ENCODE measurements at regions not wholly inside any gene's neighbourhood (a gene's known extent, or its start where the extent isn't known, plus 50 kb on each side); places are given as distances from the start of the nearest gene placed in this dataset.

- no peak overlapping the region for H3K9ac ChIP-seq
- H3K4me2 ChIP-seq = no peak overlapping the region
- no peaks in the 10 kb centered on the region for H3K4me1 ChIP-seq
- no peaks in the 10 kb centered on the region for H3K9me3 ChIP-seq (replicated peaks in 1 of 11)
- no peak overlapping the region for H3K27ac ChIP-seq
- no peaks in the 10 kb centered on the region for H3K27me3 ChIP-seq
- no peak for TF ChIP-seq Cebpa-rat (IDR thresholded peaks at IDR 0.05)
- no peaks in the 10 kb centered on the region for H3K36me3 ChIP-seq
- no peak overlapping the region for H3K4me3 ChIP-seq
- H4K20me1 ChIP-seq = no peaks in the 10 kb centered on the region
Observed at GRCh38 chr4:28167411-28167810, 1306.8 kb downstream of the STIM2 start.

- TF ChIP-seq Cebpa-rat (IDR thresholded peaks at IDR 0.05) = peak in 2 of 11 experiments; percentile 27 to 31; a peak in 1 of 22 replicates
- Histone ChIP-seq H3K9ac (no peak overlapping the region), H3K9me3 (replicated peaks in 1 of 11) (no peaks in the 10 kb centered on the region), H3K36me3 (no peaks in the 10 kb centered on the region), H3K27me3 (no peaks in the 10 kb centered on the region), H4K20me1 (no peaks in the 10 kb centered on the region), H3K27ac (no peak overlapping the region; a peak in 1 of 22 replicates), H3K4me1 (0 out of 20 replicates have a peak, but pooled peaks cover 0 to 5% (median 0%) of the 10 kb centered on the region in 10 experiments), H3K4me3 (no peak overlapping the region), H3K4me2 (peak overlapping the region in 1 of 11 experiments; percentile 28; a peak in 1 of 22 replicates)
Observed at GRCh38 chr4:28176942-28177341, 1316.3 kb downstream of the STIM2 start.

- Histone ChIP-seq H3K4me3 (no peak overlapping the region), H3K27ac (no peak overlapping the region; a peak in 1 of 22 replicates), H3K9me3 (replicated peaks in 1 of 11) (no peaks in the 10 kb centered on the region)
Observed at GRCh38 chr4:28177641-28178040, 1317.0 kb downstream of the STIM2 start.

GRCh38 chr4:28179126-28179525, 1318.5 kb downstream of the STIM2 start:
- Histone ChIP-seq H3K4me2 (no peak overlapping the region), H3K4me1 (0 out of 20 replicates have a peak, but pooled peaks cover 0 to 5% (median 0%) of the 10 kb centered on the region in 10 experiments)

More at GRCh38 chr4:28177641-28178040, 1317.0 kb downstream of the STIM2 start:
- Histone ChIP-seq H4K20me1 (no peaks in the 10 kb centered on the region), H3K9ac (no peak overlapping the region), H3K4me1 (0 out of 20 replicates have a peak, but pooled peaks cover 0 to 5% (median 0%) of the 10 kb centered on the region in 10 experiments), H3K27me3 (no peaks in the 10 kb centered on the region), H3K4me2 (no peak overlapping the region), H3K36me3 (no peaks in the 10 kb centered on the region)
- TF ChIP-seq Cebpa-rat (IDR thresholded peaks at IDR 0.05) = no peak

GRCh38 chr4:28209371-28209924, 1348.8 kb downstream of the STIM2 start:
- no peak overlapping the region for H3K4me3 ChIP-seq
- no peaks in the 10 kb centered on the region for H3K4me1 ChIP-seq
- no peak overlapping the region for H3K4me2 ChIP-seq
- H3K27me3 ChIP-seq = no peaks in the 10 kb centered on the region
- no peak overlapping the region for H3K27ac ChIP-seq
- H4K20me1 ChIP-seq = no peaks in the 10 kb centered on the region
- H3K9me3 ChIP-seq (replicated peaks in 1 of 11) = peaks cover 12 to 24% (median 18%) of the 10 kb centered on the region in 11 experiments
- H3K9ac ChIP-seq = no peak overlapping the region
- H3K36me3 ChIP-seq = no peaks in the 10 kb centered on the region
- TF ChIP-seq Cebpa-rat (IDR thresholded peaks at IDR 0.05) = no peak

More at GRCh38 chr4:28179126-28179525, 1318.5 kb downstream of the STIM2 start:
- Histone ChIP-seq H4K20me1 (no peaks in the 10 kb centered on the region), H3K4me3 (no peak overlapping the region), H3K27ac (no peak overlapping the region), H3K9me3 (replicated peaks in 1 of 11) (no peaks in the 10 kb centered on the region), H3K36me3 (no peaks in the 10 kb centered on the region), H3K27me3 (no peaks in the 10 kb centered on the region), H3K9ac (no peak overlapping the region)
- no peak for TF ChIP-seq Cebpa-rat (IDR thresholded peaks at IDR 0.05)

- Histone ChIP-seq H3K4me3 (no peak overlapping the region), H3K36me3 (no peaks in the 10 kb centered on the region), H3K9me3 (replicated peaks in 1 of 11) (no peaks in the 10 kb centered on the region; a peak in 1 of 22 replicates), H3K27me3 (no peaks in the 10 kb centered on the region), H3K9ac (no peak overlapping the region), H3K4me1 (no peaks in the 10 kb centered on the region), H3K4me2 (no peak overlapping the region), H4K20me1 (no peaks in the 10 kb centered on the region), H3K27ac (no peak overlapping the region)
- TF ChIP-seq Cebpa-rat (IDR thresholded peaks at IDR 0.05) = no peak
Observed at GRCh38 chr4:28211676-28212470, 1351.2 kb downstream of the STIM2 start.

- no peaks in the 10 kb centered on the region for H4K20me1 ChIP-seq
- H3K9ac ChIP-seq = no peak overlapping the region
- no peaks in the 10 kb centered on the region for H3K4me1 ChIP-seq
- no peaks in the 10 kb centered on the region for H3K9me3 ChIP-seq (replicated peaks in 1 of 11)
- no peak overlapping the region for H3K4me2 ChIP-seq
- no peak overlapping the region for H3K4me3 ChIP-seq
- no peak for TF ChIP-seq Cebpa-rat (IDR thresholded peaks at IDR 0.05)
- no peaks in the 10 kb centered on the region for H3K36me3 ChIP-seq
- no peaks in the 10 kb centered on the region for H3K27me3 ChIP-seq
- H3K27ac ChIP-seq = no peak overlapping the region
Observed at GRCh38 chr4:28221536-28221935, 1360.9 kb downstream of the STIM2 start.

DNA sequence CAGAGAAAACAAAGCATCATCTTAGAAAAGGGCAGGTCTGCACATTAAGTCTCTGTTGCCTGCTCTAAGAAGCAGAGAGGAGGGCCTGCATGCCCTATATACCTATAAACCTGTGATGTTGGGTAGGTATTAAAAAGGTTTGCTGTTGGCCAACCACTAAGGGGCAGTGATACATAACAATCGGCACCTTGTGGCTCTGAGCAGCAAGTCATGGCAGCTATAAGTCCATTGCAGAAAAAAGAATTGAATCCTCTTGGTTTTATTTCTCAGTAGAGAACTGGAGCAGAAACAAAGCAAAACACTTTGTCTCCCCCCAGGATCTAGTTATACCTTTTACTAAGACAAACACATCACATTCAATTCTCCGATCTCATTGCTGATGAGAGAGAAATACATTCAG, 1364.4 kb downstream of the STIM2 start:
- no peaks in the 10 kb centered on the region for H3K36me3 ChIP-seq
- no peak overlapping the region for H3K27ac ChIP-seq
- no peaks in the 10 kb centered on the region for H3K27me3 ChIP-seq
- TF ChIP-seq Cebpa-rat (IDR thresholded peaks at IDR 0.05) = no peak
- no peak overlapping the region for H3K9ac ChIP-seq
- H3K9me3 ChIP-seq (replicated peaks in 1 of 11) = no peaks in the 10 kb centered on the region
- no peaks in the 10 kb centered on the region for H3K4me1 ChIP-seq
- H3K4me3 ChIP-seq = no peak overlapping the region
- no peaks in the 10 kb centered on the region for H4K20me1 ChIP-seq
- no peak overlapping the region for H3K4me2 ChIP-seq

GRCh38 chr4:28225689-28226353, 1365.2 kb downstream of the STIM2 start:
- Histone ChIP-seq H3K9ac (no peak overlapping the region), H3K36me3 (no peaks in the 10 kb centered on the region), H3K4me3 (no peak overlapping the region), H3K4me2 (no peak overlapping the region), H3K27me3 (no peaks in the 10 kb centered on the region), H3K9me3 (replicated peaks in 1 of 11) (no peaks in the 10 kb centered on the region), H3K27ac (no peak overlapping the region), H4K20me1 (no peaks in the 10 kb centered on the region), H3K4me1 (no peaks in the 10 kb centered on the region)
- no peak for TF ChIP-seq Cebpa-rat (IDR thresholded peaks at IDR 0.05)

Measured in BLaER1 treated with 17β-estradiol and CSF1 and Interleukin-3, amounts not matched to agents 10 nM and 100 nM (cell line).